GM23248 (cell line): ENCODE measurements at regions not wholly inside any gene's neighbourhood (a gene's known extent, or its start where the extent isn't known, plus 50 kb on each side); places are given as distances from the start of the nearest gene placed in this dataset.

Experiments
- DNase-seq: peaks from one replicate; pipeline ENCODE4 v3.0.0-alpha.2; 2015
- H2AFZ ChIP-seq: fragments of 200-600 bp; sonication (generic); 2 replicates; pipeline ENCODE4 v1.6.1; 2016; ENCODE audit warnings: antibody characterized with exemption
- H3F3A ChIP-seq: fragments of 200-600 bp; sonication (generic); 2 replicates; pipeline ENCODE4 v1.6.1; 2016; ENCODE audit warnings: mild to moderate bottlenecking, antibody characterized with exemption, mixed run types; ENCODE audit not compliant: insufficient read depth
- H3K27ac ChIP-seq: fragments of 200-600 bp; sonication (generic); 2 replicates; pipeline ENCODE4 v1.5.1; 2016; ENCODE audit warnings: mild to moderate bottlenecking
- H3K27me3 ChIP-seq: fragments of 200-600 bp; sonication (generic); replicated peaks from 2 replicates; pipeline ENCODE4 v1.6.1; 2016; ENCODE audit warnings: mild to moderate bottlenecking; ENCODE audit not compliant: insufficient read depth
- H3K36me3 ChIP-seq: fragments of 200-600 bp; sonication (generic); 2 replicates; pipeline ENCODE4 v1.6.1; 2016; ENCODE audit warnings: low read depth, mild to moderate bottlenecking
- H3K4me1 ChIP-seq: fragments of 200-600 bp; sonication (generic); 2 replicates; pipeline ENCODE4 v1.6.1; 2016; ENCODE audit warnings: mild to moderate bottlenecking; ENCODE audit not compliant: insufficient read depth
- H3K4me2 ChIP-seq: fragments of 200-600 bp; sonication (generic); one replicate; pipeline ENCODE4 v1.6.1; 2016; ENCODE audit warnings: mild to moderate bottlenecking; ENCODE audit not compliant: unreplicated experiment
- H3K4me3 ChIP-seq: fragments of 200-600 bp; sonication (generic); 2 replicates; pipeline ENCODE4 v1.5.1; 2016; ENCODE audit warnings: mild to moderate bottlenecking
- H3K79me2 ChIP-seq: fragments of 200-600 bp; sonication (generic); 2 replicates; pipeline ENCODE4 v1.6.1; 2016; ENCODE audit warnings: mild to moderate bottlenecking; ENCODE audit not compliant: insufficient read depth
- H3K9ac ChIP-seq: fragments of 200-600 bp; sonication (generic); 2 replicates; pipeline ENCODE4 v1.6.1; 2016; ENCODE audit warnings: mild to moderate bottlenecking
- H3K9me2 ChIP-seq: fragments of 200-600 bp; sonication (generic); 2 replicates; pipeline ENCODE4 v1.6.1; 2016; ENCODE audit warnings: mixed run types, mild to moderate bottlenecking, moderate library complexity; ENCODE audit not compliant: insufficient read depth
- H3K9me3 ChIP-seq: fragments of 200-600 bp; sonication (generic); one replicate; pipeline ENCODE4 v1.6.1; 2017; ENCODE audit warnings: low read depth
- H4K20me1 ChIP-seq: fragments of 200-600 bp; sonication (generic); 2 replicates; pipeline ENCODE4 v1.6.0; 2016; ENCODE audit not compliant: insufficient read depth
- EZH2 ChIP-seq: fragments of 200-600 bp; sonication (generic); IDR thresholded peaks from 2 replicates; pipeline ENCODE4 v1.6.1; 2018; ENCODE audit warnings: antibody characterized with exemption, mild to moderate bottlenecking; ENCODE audit not compliant: insufficient read depth, poor library complexity, severe bottlenecking
- EZH2phosphoT487 ChIP-seq: fragments of 200-600 bp; sonication (generic); IDR thresholded peaks from 2 replicates; pipeline ENCODE4 v1.6.1; 2018; ENCODE audit warnings: antibody characterized with exemption, moderate library complexity, mild to moderate bottlenecking, low read depth; ENCODE audit not compliant: insufficient read depth
- WGBS, 2 experiments: methylation state at CpG; one replicate each; pipeline ENCODE4 v1.1.6; 2015 to 2017; ENCODE audit warnings: low lambda C conversion rate in 2 of 2, low coverage in 1 of 2; ENCODE audit errors: missing lambda C conversion rate in 2 of 2; 5-methylcytosine and 5-hydroxymethylcytosine counted together
- in situ Hi-C: fragments of 300-500 bp; cut with MboI; formaldehyde crosslinking; loops from 2 replicates; pipeline ENCODE4 v1.15.0; 2020

GRCh38 chr20:48339986-48340882, 487.6 kb downstream of the PREX1 start:
- Histone ChIP-seq H3K27ac (no peak overlapping the region), H3K9ac (no peak overlapping the region), H3K36me3 (no peaks in the 10 kb centered on the region), H4K20me1 (no peaks in the 10 kb centered on the region), H2AFZ (no peak overlapping the region), H3K9me3 (no peaks in the 10 kb centered on the region), H3K4me1 (peaks cover 8% of the 10 kb centered on the region), H3K4me3 (no peak overlapping the region), H3K79me2 (no peaks in the 10 kb centered on the region), H3K27me3 (peaks cover 18% of the 10 kb centered on the region), H3K9me2 (no peaks in the 10 kb centered on the region), H3K4me2 (no peak overlapping the region), H3F3A (no peaks in the 10 kb centered on the region)
- in situ Hi-C loops: no loop called here
- 74 to 76% methylated on average over 16 of the region's 17 CpGs for WGBS, 2 experiments
- TF ChIP-seq EZH2phosphoT487 (no peak), EZH2 (no peak)
- no peak for DNase-seq

DNA sequence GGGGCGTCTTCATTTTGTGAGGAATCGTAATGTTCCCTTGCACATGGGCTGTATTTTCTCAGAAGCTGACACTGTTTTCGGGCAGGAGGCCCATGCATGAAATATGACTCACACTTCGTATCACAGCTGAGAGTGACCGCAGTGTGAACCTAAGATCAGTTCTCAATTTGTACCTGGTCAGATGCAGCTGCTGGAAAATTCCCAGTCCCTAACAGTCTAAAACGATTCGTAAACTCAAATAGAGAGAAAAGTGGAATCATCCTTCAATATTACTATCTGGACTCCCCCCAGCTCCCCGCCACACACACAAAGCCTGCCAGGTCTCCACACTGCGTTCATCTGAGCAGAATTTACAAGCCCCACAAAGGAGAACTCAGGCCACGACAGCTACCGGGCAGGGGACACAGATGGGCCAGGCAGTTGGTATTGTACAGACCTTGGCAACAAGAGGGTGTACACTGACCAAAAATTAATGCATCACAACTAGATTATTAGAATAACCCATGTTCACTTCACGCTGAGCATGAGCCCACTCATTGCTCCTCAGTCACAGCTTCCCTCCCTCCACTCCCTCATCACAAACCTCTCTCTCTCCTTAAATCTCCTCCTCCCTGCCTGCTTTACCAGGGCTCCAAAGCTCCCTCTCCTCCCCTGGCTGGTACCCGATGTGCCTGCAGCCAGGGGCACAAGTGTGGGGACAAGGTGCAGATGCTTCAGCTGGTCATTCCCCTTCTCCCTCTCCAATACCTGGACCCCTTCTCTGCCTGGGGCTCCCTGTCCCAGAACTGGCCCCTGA, 488.4 kb downstream of the PREX1 start:
- Histone ChIP-seq H2AFZ (0 out of 2 replicates have a peak overlapping the region, but pooled peaks have one; percentile 7), H3K79me2 (no peaks in the 10 kb centered on the region), H3K27me3 (peaks cover 11% of the 10 kb centered on the region), H3K4me1 (peaks cover 8% of the 10 kb centered on the region), H3K9me3 (no peaks in the 10 kb centered on the region), H3K27ac (no peak overlapping the region), H3K9ac (peak overlapping the region; percentile 40; the same call in 1 of the 2 replicates), H3K36me3 (no peaks in the 10 kb centered on the region), H3K4me3 (peak overlapping the region; percentile 14), H3K4me2 (peak overlapping the region; percentile 27), H3K9me2 (no peaks in the 10 kb centered on the region), H4K20me1 (no peaks in the 10 kb centered on the region), H3F3A (no peaks in the 10 kb centered on the region)
- in situ Hi-C loops: no loop called here
- no peak for TF ChIP-seq EZH2
- DNase-seq: peak; percentile 75
- 15% methylated on average over 13 of the region's 13 CpGs for WGBS, 2 experiments

- peak; percentile 76 for DNase-seq
- Histone ChIP-seq H2AFZ (0 out of 2 replicates have a peak overlapping the region, but pooled peaks have one; percentile 7), H4K20me1 (no peaks in the 10 kb centered on the region), H3K9me2 (no peaks in the 10 kb centered on the region), H3K79me2 (no peaks in the 10 kb centered on the region), H3K9me3 (no peaks in the 10 kb centered on the region), H3K27me3 (peaks cover 10% of the 10 kb centered on the region), H3K4me1 (peaks cover 8% of the 10 kb centered on the region), H3K4me3 (peak overlapping the region; percentile 14), H3K9ac (peak overlapping the region; percentile 40; the same call in 1 of the 2 replicates), H3K36me3 (no peaks in the 10 kb centered on the region), H3K4me2 (peak overlapping the region; percentile 27), H3F3A (no peaks in the 10 kb centered on the region), H3K27ac (no peak overlapping the region)
- in situ Hi-C loops: no loop called here
- WGBS, 2 experiments: 10 to 13% methylated on average over 7 of the region's 7 CpGs
- TF ChIP-seq EZH2 (no peak), EZH2phosphoT487 (no peak)
Observed at GRCh38 chr20:48338717-48339116, 489.1 kb downstream of the PREX1 start.

DNA sequence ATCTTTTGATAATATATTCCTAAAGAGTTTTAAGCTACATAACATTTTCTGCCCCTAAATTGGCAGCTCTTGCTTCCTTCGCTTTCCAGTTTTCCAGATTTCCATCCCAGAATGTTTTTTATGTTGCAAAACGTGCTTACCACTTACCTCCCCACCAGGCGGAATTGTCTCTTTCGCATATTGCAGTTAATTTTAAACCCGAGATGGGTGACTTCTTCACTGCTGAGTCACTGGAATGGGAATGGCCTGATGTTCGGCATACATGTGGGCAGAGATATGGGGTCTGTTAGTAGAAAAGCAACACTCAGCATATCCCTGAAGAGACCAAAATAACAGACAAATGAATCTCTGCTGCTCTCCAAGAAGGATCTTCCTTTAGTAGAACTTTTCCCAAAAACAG, 491.2 kb downstream of the PREX1 start:
- DNase-seq: no peak
- no peak overlapping the region for H2AFZ ChIP-seq
- H3K4me3 ChIP-seq: no peak overlapping the region
- no peak overlapping the region for H3K4me2 ChIP-seq
- no peaks in the 10 kb centered on the region for H4K20me1 ChIP-seq
- H3K27ac ChIP-seq: no peak overlapping the region
- H3K27me3 ChIP-seq: peaks cover 23% of the 10 kb centered on the region
- H3K36me3 ChIP-seq: no peaks in the 10 kb centered on the region
- H3F3A ChIP-seq: no peaks in the 10 kb centered on the region
- H3K79me2 ChIP-seq: no peaks in the 10 kb centered on the region
- H3K9me2 ChIP-seq: no peaks in the 10 kb centered on the region
- WGBS, 2 experiments: 66 to 71% methylated on average over 6 of the region's 6 CpGs
- H3K9me3 ChIP-seq: no peaks in the 10 kb centered on the region
- no peak overlapping the region for H3K9ac ChIP-seq
- in situ Hi-C loops: no loop called here
- no peak for TF ChIP-seq EZH2
- TF ChIP-seq EZH2phosphoT487: no peak
- peaks cover 8% of the 10 kb centered on the region for H3K4me1 ChIP-seq
